ENCODE measurements at regions not wholly inside any gene's neighbourhood (a gene's known extent, or its start where the extent isn't known, plus 50 kb on each side); places are given as distances from the start of the nearest gene placed in this dataset.
"Not testable (repeated sequence)": the region's sequence is repeated elsewhere in the genome, so short reads cannot be mapped to it uniquely, and the experiment has no call there.

DNA sequence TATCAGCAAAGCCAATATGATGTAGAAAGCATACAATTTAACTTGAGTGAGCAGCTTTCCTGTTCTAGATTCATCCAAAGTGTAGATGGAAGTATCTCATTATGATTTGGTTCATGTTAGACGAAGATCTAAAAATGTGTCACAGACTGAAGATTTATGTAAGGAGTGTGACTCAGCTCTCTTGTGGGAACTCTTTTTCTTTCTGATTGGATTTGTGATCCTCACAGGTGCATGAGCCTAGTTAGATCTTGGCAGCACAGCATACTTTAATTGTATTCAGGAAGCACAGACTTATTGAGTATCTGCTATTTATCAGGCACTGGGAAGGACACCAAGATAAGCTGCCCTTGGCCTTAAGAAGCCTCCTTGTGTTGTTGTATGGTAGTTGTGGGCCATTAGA, 147.1 kb downstream of the C11orf91 start:
- no peak for DNase-seq

DNA sequence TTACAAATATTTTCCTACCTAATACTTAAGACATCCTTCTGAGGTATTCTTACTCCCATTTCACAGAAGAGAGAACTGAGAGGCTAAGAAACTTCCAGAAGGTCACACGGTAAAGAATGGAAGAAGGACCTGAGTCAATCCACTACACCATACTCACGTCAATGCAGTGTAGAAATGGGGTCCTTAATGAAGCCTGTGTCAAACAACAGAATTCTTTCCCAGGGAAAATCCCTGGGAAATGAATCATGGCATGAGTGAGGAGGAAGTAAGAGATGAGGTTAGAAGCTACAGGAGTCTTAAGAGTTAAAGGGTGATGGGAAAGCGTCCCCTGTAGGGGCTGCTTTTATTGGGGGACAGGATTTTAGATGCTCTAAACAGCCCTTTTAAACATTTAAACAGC, 147.9 kb downstream of the C11orf91 start:
- DNase-seq, result no peak

DNA sequence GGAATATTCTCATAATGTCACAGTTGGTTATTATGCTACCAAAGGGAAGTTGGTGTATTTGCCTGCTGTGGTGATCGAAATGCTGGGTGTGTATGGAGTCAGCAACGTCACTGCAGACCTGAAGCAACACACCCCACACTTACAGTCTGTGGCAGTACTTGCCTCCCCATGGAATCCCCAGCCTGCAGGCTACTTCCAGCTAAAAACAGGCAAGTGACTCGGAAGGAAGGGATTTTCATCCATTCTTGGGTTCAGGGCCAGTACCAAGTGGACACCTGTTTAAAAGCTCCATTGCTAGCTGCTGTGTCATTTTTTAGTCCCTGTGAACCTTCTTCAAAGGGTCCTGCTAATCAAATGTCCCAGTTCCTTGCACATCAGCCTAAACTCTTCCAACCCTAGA, 149.6 kb downstream of the C11orf91 start:
- DNase-seq, result no peak

DNA sequence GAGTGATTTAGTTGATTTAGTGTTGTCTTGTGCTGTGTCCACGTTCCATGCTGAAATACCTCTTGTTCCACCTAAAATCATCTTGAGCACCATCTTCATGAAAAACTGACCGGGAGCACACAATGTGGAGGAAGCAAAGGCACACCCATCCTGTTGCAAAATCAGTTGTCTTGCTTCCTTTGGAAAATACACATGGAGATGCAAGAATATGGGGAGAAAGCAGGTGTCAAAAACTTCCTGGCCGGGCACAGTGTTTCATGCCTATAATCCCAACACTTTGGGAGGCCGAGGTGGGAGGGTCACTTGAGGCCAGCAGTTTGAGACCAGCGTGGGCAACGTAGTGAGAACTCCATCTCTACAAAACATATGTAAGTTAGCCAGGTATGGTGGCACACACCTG, 151.1 kb downstream of the C11orf91 start:
- DNase-seq, result no peak

DNA sequence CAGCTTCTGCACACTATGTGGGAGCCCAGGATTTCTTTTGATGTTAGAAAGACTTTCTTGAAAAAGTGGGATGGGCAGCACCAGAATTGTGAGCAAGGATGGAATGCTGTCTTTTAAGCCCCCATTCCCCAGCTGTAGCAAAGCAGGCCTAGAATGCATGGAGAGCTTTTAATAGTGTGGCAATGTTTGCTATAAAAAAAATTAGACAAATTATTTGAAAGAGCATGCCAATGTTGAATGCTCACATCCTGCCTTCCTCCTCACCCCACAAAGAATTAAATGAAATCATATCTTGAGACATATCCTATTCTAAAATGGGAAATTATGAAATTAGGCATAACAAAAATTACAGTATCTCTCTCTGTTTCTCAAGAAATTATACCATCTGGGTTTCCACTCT, 154.7 kb downstream of the C11orf91 start:
- DNase-seq, result no peak

DNA sequence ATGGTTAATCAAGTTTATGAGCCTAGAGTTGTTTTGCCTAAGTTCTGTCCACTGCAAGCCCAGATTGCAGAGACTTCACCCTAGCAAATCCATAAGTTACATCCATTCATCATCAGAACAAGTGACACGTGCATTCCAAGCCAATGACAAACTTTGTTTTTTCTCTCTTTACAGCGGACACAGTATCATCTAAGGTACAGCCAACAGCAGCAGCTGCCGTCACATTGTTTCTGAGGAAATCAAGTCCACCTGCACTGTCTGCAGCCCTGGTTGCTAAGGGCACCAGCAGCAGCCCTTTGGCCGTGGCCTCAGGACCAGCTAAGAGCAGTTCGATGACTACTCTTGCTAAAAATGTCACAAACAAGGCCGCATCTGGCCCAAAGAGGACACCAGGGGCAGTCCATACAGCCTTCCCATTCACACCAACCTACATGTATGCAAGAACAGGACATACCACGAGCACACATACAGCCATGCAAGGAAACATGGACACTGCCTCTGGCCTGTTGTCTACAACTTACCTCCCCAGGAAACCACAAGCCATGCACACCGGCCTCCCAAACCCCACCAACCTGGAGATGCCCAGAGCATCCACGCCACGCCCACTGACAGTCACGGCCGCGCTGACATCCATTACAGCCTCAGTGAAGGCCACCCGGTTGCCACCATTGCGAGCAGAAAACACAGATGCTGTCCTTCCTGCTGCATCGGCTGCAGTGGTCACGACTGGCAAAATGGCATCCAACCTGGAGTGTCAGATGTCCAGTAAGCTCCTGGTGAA, 155.8 kb downstream of the C11orf91 start:
- no peak for DNase-seq

DNA sequence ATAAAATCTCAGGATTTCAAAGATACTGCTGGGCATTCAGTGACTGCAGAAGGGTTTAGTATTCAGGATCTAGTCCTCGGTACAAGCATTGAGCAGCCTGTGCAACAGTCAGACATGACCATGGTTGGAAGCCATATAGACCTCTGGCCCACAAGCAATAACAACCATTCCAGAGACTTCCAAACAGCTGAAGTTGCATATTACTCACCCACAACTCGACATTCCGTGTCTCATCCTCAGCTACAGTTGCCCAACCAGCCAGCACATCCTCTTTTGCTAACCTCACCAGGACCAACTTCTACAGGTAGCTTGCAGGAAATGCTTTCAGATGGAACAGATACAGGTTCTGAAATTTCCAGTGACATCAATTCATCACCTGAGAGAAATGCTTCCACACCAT, 156.8 kb downstream of the C11orf91 start:
- no peak for DNase-seq

DNA sequence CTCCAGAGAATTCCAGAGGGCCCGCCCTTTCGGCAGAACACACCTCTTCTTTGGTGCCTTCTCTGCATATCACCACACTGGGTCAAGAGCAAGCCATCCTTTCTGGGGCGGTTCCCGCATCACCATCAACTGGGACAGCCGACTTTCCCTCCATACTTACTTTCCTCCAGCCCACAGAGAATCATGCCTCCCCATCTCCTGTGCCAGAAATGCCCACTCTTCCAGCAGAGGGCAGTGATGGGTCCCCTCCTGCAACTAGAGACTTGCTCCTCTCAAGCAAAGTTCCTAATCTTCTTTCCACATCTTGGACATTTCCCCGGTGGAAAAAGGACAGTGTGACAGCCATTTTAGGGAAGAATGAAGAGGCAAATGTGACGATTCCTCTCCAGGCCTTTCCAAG, 157.7 kb downstream of the C11orf91 start:
- no peak for DNase-seq

DNA sequence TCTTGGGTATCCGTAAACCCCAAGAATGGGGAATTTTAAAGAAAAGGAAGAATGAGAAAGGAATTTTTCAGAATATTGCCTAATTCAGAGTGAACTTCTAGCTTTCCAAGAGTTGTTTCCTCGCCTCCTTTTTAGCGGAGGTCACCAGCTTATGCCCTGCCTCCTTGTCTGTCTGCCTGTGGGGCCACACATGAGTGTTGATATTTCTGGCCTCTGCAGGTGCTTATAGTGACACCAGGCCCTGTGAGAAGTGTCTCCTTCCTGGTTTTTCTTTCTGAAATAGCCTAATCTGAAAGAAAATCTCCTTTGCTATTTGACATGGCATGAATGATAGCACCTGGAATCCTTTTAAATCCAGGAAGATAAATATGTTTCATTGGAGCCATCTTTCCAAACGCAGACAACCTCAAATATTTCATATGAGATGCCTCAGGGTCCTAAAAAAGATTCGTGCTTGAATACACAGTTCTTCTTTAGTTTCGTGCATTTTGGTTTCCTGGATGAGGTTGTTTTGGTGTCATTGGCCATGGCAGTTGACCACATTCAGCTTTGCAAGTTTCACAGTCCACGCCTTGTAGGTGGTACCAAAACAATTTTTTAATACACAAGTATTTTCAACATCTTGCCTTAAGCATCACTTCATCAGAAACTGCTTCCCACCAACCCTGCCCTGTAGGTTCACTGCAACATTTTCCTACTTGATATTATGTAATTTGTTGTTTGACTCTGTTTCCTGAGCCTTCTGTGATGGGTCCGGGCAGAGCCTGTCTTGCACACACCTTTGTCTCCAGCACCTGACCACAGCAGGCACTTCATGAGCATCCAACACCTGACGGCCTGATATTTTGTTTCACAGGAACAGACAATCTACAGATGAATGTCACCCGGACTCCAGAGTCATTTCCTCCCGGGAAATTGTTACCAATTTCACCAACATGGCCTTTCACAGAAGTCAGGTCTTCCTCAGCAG, 159.4 kb downstream of the C11orf91 start:
- DNase-seq, result no peak

DNA sequence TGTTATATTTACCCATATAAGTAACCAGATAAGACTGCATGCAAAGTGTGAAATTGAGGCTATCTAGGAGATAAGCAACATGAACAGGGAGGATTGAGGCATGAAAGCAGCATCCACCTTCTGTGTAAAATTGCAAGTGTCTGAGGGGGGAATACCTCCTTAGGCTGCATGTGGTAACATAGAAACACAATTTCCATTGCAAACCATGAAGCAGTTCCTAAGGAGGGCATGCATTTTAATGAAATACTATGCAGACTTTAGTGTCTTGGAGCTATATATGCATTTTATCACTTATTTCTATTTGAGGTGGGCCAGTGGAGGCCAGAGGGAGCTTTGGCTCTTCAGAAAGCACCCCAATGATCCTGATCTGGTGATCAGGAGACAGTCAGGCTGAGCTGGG, 160.2 kb downstream of the C11orf91 start:
- no peak for DNase-seq

DNA sequence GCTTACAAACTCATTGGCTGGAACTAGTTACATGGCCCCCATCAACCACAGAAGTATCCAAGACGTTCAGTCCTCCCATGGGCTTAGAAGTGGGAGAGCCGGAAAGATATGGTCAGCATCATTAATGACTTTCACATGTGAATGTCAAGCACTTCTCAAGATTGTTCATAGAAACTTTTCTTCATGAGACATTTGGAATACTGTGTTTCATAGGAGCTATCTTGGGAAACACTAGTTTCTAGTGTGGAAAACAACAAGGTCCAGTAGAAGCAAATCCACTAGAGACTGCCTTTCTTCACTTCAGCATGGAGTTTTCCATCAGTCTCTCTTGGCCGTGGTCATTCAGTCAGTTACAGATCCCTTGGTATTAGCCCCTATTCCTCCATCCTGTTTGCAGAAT, 160.9 kb downstream of the C11orf91 start:
- no peak for DNase-seq

DNA sequence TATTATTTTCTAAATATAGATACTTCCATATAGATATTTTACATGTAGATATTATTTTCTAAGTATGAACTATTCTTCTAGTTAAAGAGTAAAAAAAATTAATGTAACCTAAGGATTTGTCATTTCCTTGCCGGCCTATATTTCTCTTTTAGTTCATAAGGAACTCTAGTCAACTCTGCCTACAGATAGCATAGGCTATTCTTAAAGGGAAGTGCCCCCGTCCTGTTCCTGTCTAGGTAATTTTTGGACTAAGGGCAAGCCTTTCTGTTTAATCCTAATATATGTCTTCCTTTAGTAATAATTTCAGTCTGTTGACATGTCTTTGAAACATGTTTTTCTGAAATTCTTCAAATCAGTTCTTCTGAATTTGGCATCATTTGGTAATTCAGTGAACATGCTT, 161.9 kb downstream of the C11orf91 start:
- no peak for DNase-seq

DNA sequence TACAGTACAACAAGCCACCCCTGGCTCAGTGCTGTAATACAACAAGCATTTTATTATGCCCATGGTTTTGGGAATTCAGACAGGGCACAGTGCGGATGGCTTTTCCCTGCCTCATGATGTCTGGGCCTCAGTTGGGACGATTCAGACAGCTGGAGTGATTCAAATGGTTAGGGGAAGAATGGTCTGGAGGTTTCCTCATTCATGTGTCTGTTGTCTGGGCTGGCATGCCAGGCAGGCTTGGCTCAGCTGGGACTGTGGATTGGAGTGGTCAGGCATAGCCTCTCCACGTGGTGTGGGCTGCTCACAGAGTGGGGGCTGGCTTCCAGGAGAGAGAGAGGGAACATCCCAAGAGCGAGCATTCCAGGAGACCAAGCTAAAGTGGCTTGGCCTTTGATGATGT, 164.4 kb downstream of the C11orf91 start:
- no peak for DNase-seq

DNA sequence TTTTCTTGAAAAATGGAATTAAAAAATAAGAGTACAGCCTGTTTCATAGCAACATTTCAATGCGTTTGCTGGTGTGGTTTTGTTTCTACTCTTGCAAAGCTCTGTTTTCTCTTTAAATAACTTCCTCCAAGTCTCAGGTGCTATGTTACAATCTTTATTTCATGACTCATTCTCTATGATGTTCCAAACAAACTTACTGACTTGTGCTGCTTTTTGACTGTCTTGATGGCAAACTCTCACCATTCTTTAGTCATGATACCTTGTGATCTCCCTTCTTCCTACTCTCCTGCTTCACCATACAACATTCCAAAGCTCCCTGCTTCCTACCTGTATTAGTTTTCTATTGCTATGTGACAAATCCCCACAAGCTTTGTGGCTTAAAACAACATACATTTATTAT, 166.1 kb downstream of the C11orf91 start:
- no peak for DNase-seq

DNA sequence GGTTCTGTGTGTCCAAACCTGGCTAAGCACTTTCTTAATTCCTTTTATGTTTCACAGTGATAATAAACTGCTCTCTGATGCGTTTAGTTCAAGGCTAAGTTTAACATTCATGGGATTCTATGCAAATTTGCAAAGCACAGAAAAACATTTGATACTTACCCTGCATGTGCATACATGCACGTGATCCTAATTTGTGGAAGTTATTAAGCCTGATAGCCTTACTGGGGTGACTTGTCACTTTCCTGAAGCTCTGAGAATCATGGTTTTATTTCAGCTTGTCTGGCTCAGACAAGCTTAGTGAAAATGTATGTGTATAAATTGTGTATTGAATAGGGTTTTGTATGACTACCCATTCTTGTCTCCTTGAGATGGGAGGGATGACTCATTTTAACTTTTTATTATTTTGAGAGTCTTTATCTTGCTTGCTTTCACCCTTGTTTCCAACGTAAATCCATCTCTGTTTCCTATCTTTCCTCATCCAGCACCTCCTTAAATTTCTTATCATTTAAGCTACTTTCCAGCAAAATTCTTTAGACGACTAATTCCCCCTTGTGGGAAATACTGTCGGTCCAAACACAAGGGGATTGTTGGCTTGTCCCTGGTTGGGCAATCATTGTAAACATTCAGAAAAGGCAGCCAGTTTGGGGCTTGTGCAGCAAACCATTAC, 167.1 kb downstream of the C11orf91 start:
- no peak for DNase-seq

DNA sequence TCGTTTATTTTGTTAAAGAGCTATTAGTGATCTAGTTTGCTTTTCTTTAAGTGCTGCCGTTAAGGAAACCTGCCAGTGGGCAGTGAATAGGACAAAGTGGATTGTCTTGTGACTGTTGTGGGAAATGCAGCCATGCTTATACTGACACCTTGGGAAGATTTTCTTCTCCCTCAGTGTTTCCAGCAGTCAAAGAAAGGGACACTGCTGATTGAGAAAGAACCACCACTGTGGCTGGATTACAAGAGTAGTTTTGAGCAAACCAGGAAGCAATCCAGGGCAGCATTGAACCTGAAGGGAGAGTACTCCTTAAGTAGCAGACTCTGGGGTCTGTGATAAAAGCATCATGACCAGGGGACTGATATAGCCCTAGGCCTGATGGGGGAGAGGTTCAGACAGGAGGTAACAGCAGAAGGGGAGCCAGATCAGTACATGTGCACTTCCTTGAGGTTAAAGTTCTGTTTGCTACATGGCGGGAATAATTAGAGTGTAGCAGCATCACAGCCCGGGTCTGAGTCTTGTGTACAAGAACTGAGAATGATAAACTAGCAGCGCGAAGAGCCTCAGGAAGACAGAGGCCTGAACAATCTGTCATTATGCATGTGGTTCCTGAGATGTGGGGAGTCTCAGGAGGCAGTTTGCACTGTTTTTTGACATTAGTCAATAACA, 167.8 kb downstream of the C11orf91 start:
- no peak for DNase-seq

DNA sequence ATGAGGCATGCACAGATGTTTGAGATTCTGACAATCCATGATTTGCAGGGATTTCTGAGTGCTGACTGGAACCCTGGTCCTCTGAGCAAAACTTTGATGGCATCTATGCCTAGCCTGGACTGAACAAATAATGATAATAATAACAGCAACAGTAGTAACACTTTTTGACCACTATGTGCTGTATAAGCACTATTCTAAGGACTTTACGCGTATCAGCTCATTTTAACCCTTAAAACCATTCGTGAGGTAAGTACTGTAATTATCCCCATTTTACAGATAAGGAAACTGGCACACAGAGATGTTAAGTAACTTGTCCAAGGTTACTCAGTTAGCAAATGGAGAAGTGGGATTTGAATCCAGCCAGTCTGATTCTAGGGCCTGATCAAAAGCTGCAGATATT, 168.4 kb downstream of the C11orf91 start:
- DNase-seq, result no peak

DNA sequence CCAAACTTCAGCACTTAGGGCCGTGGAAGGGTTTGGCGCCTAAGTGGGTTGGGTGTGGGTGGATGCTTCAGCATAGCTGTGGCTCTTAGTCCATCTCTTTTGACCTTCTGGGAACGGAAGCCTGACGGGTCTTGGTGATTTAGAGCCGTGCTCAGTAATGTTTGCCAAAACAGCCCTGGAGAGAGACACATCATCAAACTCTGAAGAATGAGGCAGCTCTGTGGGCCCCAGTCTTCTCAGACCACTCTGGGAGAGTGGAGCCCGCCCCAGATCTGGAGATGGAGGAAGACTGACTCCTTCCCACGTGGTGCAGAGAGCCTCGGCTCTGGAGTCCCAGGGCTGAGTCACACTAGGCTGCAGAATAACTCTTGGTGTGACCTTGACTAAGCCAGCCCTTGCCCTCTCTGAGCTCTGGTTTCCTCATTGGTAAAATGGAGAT, 168.9 kb downstream of the C11orf91 start:
- no peak for DNase-seq

DNA sequence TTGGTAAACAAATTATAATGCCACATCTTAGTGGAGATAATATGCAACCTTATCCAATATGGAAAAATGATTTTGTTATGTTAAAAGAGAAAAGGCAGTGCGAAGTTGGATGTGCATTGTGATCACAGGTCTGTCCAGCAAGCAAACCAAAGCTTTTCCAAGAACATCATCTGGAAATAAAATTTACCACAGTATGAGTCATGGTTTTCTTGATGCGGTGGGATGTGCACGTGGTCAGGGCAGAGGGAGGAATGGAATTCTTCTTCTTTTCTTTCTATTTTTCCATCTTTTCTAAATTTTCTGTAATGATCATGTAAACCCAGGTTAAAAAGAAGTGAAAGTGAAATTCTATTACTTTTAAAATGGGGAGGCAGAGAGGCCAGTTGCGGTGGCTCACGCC, 169.8 kb downstream of the C11orf91 start:
- DNase-seq, result no peak

DNA sequence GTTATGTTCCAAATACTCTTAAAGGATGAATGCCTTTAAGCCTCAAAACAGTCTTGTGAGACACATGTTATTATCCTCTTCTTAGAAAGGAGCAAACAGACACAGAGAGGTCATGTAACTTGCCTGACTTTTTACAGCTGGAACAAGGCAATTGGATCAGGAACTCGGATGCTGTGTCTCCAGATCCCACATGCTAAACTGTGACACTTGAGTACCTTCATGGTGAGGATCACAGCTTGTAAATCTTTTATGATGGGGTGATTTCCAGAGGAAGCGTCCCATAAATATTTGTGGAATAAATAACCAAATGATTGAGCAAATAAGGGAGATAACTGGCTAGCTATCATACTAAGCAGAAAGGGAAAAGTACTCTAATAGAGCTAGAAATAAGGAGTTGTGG, 171.2 kb downstream of the C11orf91 start:
- no peak for DNase-seq

DNA sequence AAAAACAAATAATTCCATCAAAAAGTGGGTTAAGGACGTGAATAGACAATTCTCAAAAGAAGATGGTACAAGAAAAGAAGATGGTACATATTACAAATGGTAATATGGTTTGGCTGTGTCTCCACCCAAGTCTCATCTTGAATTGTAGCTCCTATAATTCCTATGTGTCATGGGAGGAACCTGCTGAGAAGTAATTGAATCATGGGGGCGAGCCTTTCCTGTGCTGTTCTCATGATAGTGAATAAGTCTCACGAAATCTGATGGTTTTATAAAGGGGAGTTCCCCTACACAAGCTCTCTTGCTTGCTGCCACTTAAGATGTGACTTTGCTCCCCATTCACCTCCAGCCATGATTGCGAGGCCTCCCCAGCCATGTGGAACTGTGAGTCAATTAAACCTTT, 172.9 kb downstream of the C11orf91 start:
- not testable (repeated sequence) for DNase-seq

DNA sequence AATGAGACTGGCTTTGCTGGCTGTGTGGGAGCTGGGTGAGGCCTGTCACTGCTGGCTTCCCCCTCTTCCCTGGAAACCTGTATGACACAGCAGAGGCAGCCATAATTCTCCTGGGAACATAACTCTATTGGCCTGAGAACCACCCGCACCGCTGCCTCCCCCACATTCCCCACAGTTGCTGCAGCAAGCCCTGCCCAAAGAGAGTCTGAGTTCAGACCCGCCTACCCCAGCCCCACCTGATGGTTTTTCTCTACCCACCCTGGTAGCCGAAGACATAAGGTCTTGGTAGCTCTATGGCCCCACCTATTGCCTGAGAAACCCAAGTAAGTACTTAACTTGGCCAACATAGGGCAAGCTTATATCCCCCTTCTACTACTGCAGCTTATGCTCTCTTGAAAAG, 174.8 kb downstream of the C11orf91 start:
- DNase-seq, result no peak

DNA sequence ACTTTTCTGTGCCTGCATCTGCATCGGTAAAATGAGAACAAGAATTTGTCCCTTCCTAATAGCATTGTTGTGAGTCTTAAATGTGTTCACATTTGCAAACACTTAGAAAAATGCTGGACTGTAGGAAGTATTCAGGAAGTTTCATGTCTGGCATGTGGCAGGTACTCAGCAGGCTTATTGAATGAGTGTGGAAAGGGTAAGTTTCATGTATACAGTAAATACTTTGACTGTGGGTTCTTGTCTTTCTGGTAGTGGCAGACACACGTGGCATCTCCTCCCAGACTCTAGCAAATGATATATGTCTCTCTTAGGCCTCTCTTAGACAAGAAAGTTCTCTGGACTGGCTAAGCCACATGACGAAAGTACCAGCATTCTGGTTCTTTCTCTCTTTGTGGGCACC, 179.2 kb downstream of the C11orf91 start:
- no peak for DNase-seq

Data from NCI-H774 (cell line).